Activated B cell treated with CpG ODN at 0.5 μM for 24 hours (primary cell): ENCODE measurements at regions not wholly inside any gene's neighbourhood (a gene's known extent, or its start where the extent isn't known, plus 50 kb on each side); places are given as distances from the start of the nearest gene placed in this dataset.

ENCODE experiments used
- ATAC-seq: fragments of 200-7000 bp; cut with Tn5 transposase; one replicate; pipeline ENCODE4 v1.10.0; 2021; ENCODE audit warnings: low read depth, mild to moderate bottlenecking, moderate library complexity
- CTCF ChIA-PET: fragments of 350-600 bp; sonication (Branson Sonifier 250); formaldehyde crosslinking; loops from one replicate; lab custom pipeline; 2021; ENCODE audit warnings: antibody characterized with exemption; lab: Charles Lee
- POLR2A ChIA-PET: fragments of 350-600 bp; sonication (Branson Sonifier 250); formaldehyde crosslinking; loops from one replicate; lab custom pipeline; 2021; ENCODE audit warnings: antibody characterized with exemption; lab: Charles Lee
- DNase-seq: peaks from one replicate; pipeline ENCODE4 v3.0.0; 2022
- H3K27ac Mint-ChIP-seq: one replicate; pipeline ENCODE4 v1.8.0; 2020; ENCODE audit warnings: mixed read lengths
- H3K27me3 Mint-ChIP-seq: one replicate; pipeline ENCODE4 v1.8.0; 2021; ENCODE audit warnings: mixed read lengths
- H3K36me3 Mint-ChIP-seq: one replicate; pipeline ENCODE4 v1.8.0; 2021; ENCODE audit warnings: low read depth, mixed read lengths
- H3K4me1 Mint-ChIP-seq: one replicate; pipeline ENCODE4 v1.8.0; 2021; ENCODE audit warnings: mixed read lengths
- H3K4me3 Mint-ChIP-seq: one replicate; pipeline ENCODE4 v1.8.0; 2020; ENCODE audit warnings: mild to moderate bottlenecking, mixed read lengths
- H3K9me3 Mint-ChIP-seq: one replicate; pipeline ENCODE4 v1.8.0; 2020; ENCODE audit warnings: mixed read lengths
- intact Hi-C: fragments of 100-400 bp; cut with micrococcal nuclease; formaldehyde crosslinking; loops from one replicate; pipeline ENCODE4 v1.15.1; 2024
- TF ChIP-seq, protein P1 (sequence below): fragments of 200-600 bp; IDR thresholded peaks from one replicate; pipeline ENCODE4 v1.8.0; 2022; ENCODE audit warnings: antibody characterized with exemption, mild to moderate bottlenecking

DNA sequence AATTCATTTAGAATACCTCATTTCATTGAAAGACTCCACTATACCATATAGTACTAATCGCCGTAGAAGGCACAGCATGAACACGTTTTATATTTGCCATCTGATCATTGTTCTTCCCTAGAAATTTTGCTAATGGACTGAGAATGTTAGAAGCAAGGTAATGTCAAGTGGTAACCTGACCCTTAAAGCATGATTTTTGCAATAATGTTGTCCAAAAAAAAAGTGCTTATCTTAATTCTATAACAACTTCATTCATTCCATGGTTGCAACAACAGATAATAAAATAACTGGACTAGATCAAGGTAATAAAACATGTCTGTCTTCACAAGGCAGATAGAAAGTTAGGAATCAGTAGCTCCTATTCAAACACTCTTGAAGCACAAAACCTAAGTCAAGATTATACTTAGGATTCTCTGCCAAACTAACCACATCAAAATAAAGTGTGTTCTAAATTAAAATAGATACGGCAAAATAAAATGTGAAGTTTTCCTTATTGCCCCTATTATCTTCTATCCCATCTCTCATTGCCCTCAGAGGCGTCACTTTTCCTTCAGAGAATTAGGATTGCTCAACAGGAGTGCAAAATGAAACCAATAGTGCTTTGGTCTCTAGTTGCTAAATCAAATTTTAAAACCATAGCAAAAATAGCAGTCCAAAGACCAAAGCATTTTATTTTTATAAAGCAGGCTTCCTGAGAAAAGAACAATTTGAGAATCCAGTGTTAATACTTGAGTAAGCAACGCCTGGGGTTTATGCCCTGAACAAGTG, 317.4 kb upstream of the UBE2E2 start:
- TF ChIP-seq, protein P1, sequence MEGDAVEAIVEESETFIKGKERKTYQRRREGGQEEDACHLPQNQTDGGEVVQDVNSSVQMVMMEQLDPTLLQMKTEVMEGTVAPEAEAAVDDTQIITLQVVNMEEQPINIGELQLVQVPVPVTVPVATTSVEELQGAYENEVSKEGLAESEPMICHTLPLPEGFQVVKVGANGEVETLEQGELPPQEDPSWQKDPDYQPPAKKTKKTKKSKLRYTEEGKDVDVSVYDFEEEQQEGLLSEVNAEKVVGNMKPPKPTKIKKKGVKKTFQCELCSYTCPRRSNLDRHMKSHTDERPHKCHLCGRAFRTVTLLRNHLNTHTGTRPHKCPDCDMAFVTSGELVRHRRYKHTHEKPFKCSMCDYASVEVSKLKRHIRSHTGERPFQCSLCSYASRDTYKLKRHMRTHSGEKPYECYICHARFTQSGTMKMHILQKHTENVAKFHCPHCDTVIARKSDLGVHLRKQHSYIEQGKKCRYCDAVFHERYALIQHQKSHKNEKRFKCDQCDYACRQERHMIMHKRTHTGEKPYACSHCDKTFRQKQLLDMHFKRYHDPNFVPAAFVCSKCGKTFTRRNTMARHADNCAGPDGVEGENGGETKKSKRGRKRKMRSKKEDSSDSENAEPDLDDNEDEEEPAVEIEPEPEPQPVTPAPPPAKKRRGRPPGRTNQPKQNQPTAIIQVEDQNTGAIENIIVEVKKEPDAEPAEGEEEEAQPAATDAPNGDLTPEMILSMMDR: no peak
- intact Hi-C loops: loop anchor here (2.0 kb wide), 1 partner anchor 321 kb away; no protein-coding TSS in a partner anchor
- Mint-ChIP-seq H3K9me3 (peaks cover 5% of the 10 kb centered on the region), H3K4me3 (no peak overlapping the region), H3K36me3 (no peaks in the 10 kb centered on the region), H3K4me1 (no peaks in the 10 kb centered on the region), H3K27ac (no peak overlapping the region), H3K27me3 (peaks cover 10% of the 10 kb centered on the region)
- DNase-seq: no peak
- no peak for ATAC-seq
- ChIA-PET POLR2A (no interaction called here), CTCF (no interaction called here)

DNA sequence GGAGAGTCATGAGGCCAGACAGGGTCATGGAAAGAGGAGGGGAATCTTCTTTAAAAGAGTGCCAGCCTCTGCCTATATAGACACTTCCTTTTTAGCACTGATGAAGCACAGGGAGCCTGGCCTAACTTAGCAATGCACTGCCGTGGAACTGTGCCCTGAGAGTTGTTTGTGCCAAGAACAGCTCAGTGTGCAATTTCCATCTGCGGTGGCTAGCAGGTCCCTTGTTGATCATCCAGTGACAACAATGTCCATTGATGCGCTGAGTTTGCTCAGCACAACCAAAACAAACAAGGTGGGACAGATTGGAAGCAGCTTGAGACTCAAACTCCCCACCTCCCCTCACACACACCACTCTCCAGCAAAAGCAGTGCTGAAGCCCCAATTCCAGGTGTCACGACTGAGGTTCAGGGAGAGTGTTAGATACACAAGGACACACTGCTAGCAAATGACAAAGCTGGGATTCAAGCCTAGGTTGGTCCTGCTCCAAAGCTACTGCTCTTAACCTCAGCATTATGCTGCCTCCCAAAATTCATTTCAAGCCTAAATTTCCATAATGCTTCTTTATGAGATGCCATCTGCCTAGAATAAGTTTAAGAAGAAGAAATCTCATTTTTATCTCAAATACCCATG, 316.6 kb upstream of the UBE2E2 start:
- no peaks in the 10 kb centered on the region for H3K4me1 Mint-ChIP-seq
- intact Hi-C loops: loop anchor here (1.0 to 2.0 kb wide), 2 partner anchors 156 to 322 kb away; no protein-coding TSS in a partner anchor
- peaks cover 5% of the 10 kb centered on the region for H3K9me3 Mint-ChIP-seq
- H3K27me3 Mint-ChIP-seq: peaks cover 17% of the 10 kb centered on the region
- ATAC-seq: no peak
- TF ChIP-seq, protein P1: no peak
- H3K27ac Mint-ChIP-seq: no peak overlapping the region
- no peak for DNase-seq
- POLR2A ChIA-PET: no interaction called here
- no peaks in the 10 kb centered on the region for H3K36me3 Mint-ChIP-seq
- CTCF ChIA-PET: no interaction called here
- H3K4me3 Mint-ChIP-seq: no peak overlapping the region

DNA sequence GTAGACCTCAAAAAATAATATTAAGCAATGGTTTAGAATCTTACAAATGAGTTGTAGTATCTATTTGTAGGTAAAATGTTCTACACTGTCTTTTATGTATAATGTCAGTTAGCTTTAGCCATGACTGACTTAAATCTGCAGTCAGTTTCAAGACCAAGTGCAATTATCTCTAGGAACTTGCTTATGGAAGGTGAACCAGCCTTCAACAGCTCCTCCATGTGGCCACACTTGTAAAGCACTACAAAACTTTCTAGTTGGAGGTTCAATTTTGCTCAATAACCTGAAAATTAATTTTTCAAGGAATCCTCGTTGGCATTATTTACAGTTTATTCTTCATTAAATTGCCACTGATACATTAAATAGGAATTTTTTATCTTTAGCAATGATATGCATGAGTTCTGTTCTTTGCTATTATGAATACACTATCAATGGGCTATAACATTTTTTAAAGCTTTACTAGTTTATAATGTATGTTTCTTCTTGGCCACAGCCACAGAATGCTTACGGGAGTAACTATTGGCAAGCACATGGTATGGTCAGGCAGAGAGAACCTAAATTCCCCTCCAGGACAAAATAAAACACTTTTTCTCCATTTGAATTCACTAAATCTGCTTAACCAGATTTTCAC, 315.3 kb upstream of the UBE2E2 start:
- DNase-seq (no peak), ATAC-seq (no peak)
- H3K36me3 Mint-ChIP-seq: no peaks in the 10 kb centered on the region
- peaks cover 3% of the 10 kb centered on the region for H3K9me3 Mint-ChIP-seq
- ChIA-PET CTCF (interaction anchor here (0.9 to 1.1 kb wide), 4 partner anchors 9 to 324 kb away, joined by 3 to 4 read pairs (median 4); no protein-coding TSS in a partner anchor), POLR2A (no interaction called here)
- H3K4me1 Mint-ChIP-seq: no peaks in the 10 kb centered on the region
- H3K27ac Mint-ChIP-seq: no peak overlapping the region
- H3K27me3 Mint-ChIP-seq: peaks cover 19% of the 10 kb centered on the region
- TF ChIP-seq, protein P1: no peak
- no peak overlapping the region for H3K4me3 Mint-ChIP-seq
- intact Hi-C loops: loop anchor here (1.0 to 2.0 kb wide), 2 partner anchors 157 to 323 kb away; no protein-coding TSS in a partner anchor

DNA sequence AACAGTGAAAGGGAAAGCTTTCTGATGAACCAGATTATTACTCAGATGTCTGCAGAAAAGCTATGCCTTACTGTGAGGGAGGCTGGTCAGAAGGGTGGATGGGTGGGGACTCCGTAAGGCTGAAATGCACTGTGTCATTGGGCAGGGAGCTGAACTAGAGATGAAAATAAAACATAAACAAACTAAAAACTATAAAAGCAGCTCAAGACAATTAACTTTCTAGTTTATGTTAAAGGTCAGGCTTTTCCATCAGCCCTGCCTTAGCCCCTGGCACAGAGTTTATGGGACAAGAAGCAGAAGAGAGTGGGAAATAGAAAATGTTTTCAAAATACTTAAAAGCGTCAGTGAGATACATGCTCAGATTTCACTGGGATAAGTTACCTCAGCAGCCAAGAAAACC, 310.0 kb upstream of the UBE2E2 start:
- no peak for ATAC-seq
- ChIA-PET CTCF (interaction anchor here (1.7 kb wide), 1 partner anchor 10 kb away, joined by 4 read pairs; no protein-coding TSS in a partner anchor), POLR2A (no interaction called here)
- intact Hi-C loops: no loop called here
- Mint-ChIP-seq H3K27me3 (peaks cover 30% of the 10 kb centered on the region), H3K4me1 (no peaks in the 10 kb centered on the region), H3K4me3 (no peak overlapping the region), H3K27ac (no peak overlapping the region), H3K36me3 (no peaks in the 10 kb centered on the region), H3K9me3 (no peaks in the 10 kb centered on the region)
- DNase-seq: no peak
- TF ChIP-seq, protein P1: no peak
